ENCODE measurements at regions not wholly inside any gene's neighbourhood (a gene's known extent, or its start where the extent isn't known, plus 50 kb on each side); places are given as distances from the start of the nearest gene placed in this dataset.
A peak's percentile ranks its signal among the peaks of the same experiment; 100 is the strongest.

DNA sequence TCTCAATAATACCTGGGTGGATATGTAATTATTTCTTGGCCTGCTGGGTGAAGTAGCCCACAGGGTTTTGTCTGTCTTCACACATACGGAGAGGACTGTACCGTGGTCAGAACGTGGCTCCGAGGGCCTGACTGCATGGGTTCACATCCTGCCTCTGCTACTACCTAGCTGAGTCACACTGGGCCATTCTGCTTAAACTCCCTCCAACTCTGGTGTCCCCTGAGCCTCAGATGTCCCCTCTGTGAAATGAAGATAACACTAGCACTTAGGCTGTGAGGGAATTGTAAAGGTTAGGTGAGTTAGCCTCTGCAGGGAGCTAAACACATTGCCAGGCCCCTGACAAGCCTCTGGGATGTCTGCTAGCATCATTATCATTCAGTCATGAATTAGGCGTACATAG is 120.1 kb upstream of the NABP1 start:
- no peaks in the 10 kb centered on the region for H3K9me3 ChIP-seq (replicated peaks)
- H3K27ac ChIP-seq, result no peak overlapping the region
- no peak overlapping the region for H3K4me3 ChIP-seq
- H3K4me1 ChIP-seq, result peaks cover 2% of the 10 kb centered on the region; the same call in 1 of the 2 replicates
- no peak for DNase-seq
- H3K27me3 ChIP-seq, result peaks cover 11% of the 10 kb centered on the region; the same call in 1 of the 2 replicates
- H3K36me3 ChIP-seq, result no peaks in the 10 kb centered on the region

DNA sequence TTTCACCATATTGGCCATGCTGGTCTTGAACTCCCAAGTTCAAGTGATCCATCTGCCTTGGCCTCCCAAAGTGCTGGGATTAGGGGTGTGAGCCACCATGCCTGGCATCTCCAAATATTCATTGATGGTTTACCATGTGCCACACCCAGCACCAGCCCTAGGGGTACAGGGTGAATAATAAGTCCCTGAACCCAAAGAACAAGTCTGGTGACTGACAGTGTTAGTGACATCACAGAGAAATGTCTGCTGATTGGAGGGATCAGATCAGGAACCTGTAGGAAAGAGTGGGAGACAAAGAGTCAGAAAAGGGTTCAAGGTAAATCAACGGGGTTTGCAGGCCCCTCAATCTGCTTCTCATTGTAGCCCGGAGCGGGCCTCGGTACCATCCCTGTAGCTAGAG is 118.4 kb upstream of the NABP1 start:
- no peak overlapping the region for H3K4me3 ChIP-seq
- H3K4me1 ChIP-seq, result peaks cover 2% of the 10 kb centered on the region; the same call in 1 of the 2 replicates
- H3K27me3 ChIP-seq, result 0 out of 2 replicates have a peak, but pooled peaks cover 5% of the 10 kb centered on the region
- no peak overlapping the region for H3K27ac ChIP-seq
- H3K36me3 ChIP-seq, result no peaks in the 10 kb centered on the region
- no peak for DNase-seq
- no peaks in the 10 kb centered on the region for H3K9me3 ChIP-seq (replicated peaks)

- Histone ChIP-seq H3K9me3 (replicated peaks) (no peaks in the 10 kb centered on the region), H3K36me3 (no peaks in the 10 kb centered on the region), H3K27ac (no peak overlapping the region), H3K4me3 (no peak overlapping the region), H3K4me1 (no peaks in the 10 kb centered on the region; the same call in 1 of the 2 replicates), H3K27me3 (0 out of 2 replicates have a peak, but pooled peaks cover 6% of the 10 kb centered on the region)
- no peak for DNase-seq
Observed at GRCh38 chr2:191560411-191560980, 117.4 kb upstream of the NABP1 start.

DNA sequence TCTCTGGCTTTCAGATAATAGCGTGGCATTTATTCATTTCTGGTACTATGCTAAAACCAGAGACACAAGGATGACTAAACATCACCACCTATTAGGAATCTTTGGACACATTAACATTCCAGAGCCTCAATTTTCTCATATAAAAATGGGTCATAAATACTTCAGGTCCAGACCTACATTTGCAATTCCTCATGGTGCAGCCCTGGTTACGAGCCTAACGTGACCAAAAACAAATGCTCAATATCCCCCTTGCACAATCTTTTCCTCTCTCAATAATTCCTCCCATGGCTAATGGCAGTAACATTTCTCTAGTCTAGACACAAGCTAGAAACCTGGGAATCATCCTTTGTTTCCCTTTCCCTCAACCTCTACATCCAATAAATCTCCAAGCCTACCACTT is 112.8 kb upstream of the NABP1 start:
- Histone ChIP-seq H3K27ac (no peak overlapping the region), H3K4me3 (no peak overlapping the region), H3K9me3 (replicated peaks) (no peaks in the 10 kb centered on the region), H3K27me3 (0 out of 2 replicates have a peak, but pooled peaks cover 10% of the 10 kb centered on the region), H3K4me1 (no peaks in the 10 kb centered on the region), H3K36me3 (no peaks in the 10 kb centered on the region)
- no peak for DNase-seq

GRCh38 chr2:191565647-191566198 is 112.2 kb upstream of the NABP1 start:
- H3K4me1 ChIP-seq, result no peaks in the 10 kb centered on the region
- DNase-seq, result no peak
- H3K36me3 ChIP-seq, result no peaks in the 10 kb centered on the region
- no peak overlapping the region for H3K4me3 ChIP-seq
- H3K27ac ChIP-seq, result no peak overlapping the region
- no peaks in the 10 kb centered on the region for H3K9me3 ChIP-seq (replicated peaks)
- H3K27me3 ChIP-seq, result 0 out of 2 replicates have a peak, but pooled peaks cover 10% of the 10 kb centered on the region

DNA sequence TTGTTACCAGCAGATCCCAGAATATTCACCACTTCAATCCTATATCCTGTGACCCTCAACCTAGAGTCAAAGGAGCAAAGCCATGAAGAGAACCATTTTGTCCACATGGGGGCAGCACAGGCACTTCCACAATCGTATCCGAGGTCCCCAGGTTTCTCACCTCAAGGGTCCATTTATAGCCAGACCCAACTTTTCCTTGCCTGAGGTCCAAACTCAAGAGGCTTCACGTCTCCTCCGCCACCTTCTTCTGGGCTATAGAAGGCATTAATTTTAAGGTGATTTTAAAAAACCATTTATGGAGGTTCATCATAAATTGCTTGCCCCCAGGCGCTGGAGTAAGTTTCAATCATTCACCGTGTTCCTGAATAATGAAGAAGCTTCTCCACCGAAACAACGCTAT is 111.6 kb upstream of the NABP1 start:
- DNase-seq, result peak; percentile 89 to 97
- Histone ChIP-seq H3K4me3 (no peak overlapping the region), H3K4me1 (peaks cover 5% of the 10 kb centered on the region; the same call in 1 of the 2 replicates), H3K27me3 (0 out of 2 replicates have a peak, but pooled peaks cover 10% of the 10 kb centered on the region), H3K9me3 (replicated peaks) (no peaks in the 10 kb centered on the region), H3K27ac (no peak overlapping the region), H3K36me3 (no peaks in the 10 kb centered on the region)

- Histone ChIP-seq H3K4me3 (no peak overlapping the region), H3K27me3 (0 out of 2 replicates have a peak, but pooled peaks cover 10% of the 10 kb centered on the region), H3K4me1 (peaks cover 7% of the 10 kb centered on the region; the same call in 1 of the 2 replicates), H3K36me3 (no peaks in the 10 kb centered on the region), H3K9me3 (replicated peaks) (no peaks in the 10 kb centered on the region), H3K27ac (no peak overlapping the region)
- no peak for DNase-seq
Observed at GRCh38 chr2:191567206-191567605, 110.7 kb upstream of the NABP1 start.

DNA sequence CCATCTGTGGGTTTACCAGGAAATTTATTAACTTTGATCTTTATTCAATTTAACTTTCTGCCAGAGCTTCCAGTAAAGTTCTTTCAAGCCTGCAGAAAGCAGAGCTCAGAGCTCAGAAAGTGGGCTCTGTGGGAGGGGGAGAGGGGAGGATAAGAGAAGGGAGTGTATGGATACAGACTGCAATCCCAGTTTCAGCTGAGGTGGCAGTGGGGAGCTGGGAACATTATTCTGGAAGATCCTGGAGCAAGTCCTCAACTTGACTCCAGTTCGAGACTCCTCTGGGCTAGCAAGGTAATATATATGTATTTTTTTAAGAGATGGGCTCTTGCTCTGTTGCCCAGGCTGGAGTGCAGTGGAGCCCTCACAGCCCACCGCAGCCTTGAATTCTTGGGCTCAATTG is 108.9 kb upstream of the NABP1 start:
- Histone ChIP-seq H3K4me1 (peaks cover 7% of the 10 kb centered on the region; the same call in 1 of the 2 replicates), H3K27ac (no peak overlapping the region), H3K27me3 (0 out of 2 replicates have a peak, but pooled peaks cover 6% of the 10 kb centered on the region), H3K4me3 (no peak overlapping the region), H3K9me3 (replicated peaks) (no peaks in the 10 kb centered on the region), H3K36me3 (no peaks in the 10 kb centered on the region)
- DNase-seq, result no peak

- Histone ChIP-seq H3K27ac (no peak overlapping the region), H3K4me1 (peaks cover 7% of the 10 kb centered on the region; the same call in 1 of the 2 replicates), H3K4me3 (peak overlapping the region; percentile 40), H3K9me3 (replicated peaks) (no peaks in the 10 kb centered on the region), H3K27me3 (0 out of 2 replicates have a peak, but pooled peaks cover 2% of the 10 kb centered on the region), H3K36me3 (no peaks in the 10 kb centered on the region)
- peak; percentile 42 to 68 for DNase-seq
Observed at GRCh38 chr2:191571163-191571769, 106.7 kb upstream of the NABP1 start.

- H3K27me3 ChIP-seq, result peaks cover 2% of the 10 kb centered on the region; the same call in 1 of the 2 replicates
Observed at GRCh38 chr2:191572319-191572718, 105.6 kb upstream of the NABP1 start.

DNA sequence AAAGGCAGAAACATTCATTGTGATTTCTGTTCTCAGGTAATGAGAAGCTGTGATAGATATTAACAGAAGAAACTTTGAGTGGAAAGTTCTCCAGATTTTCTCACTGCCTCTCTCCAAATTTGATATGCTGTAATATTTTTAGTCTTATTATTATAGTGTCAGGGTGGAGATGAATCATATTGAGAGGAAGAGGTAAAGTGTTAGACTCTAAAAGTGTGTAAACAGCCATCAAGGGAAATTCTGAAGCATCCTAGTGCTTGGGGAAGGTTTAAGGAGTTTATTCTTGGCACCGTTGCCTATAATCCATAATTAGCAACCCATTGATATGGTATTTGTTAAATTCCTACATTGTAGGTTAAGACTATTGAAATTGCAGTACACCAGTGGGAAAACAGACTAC is 104.7 kb upstream of the NABP1 start:
- no peak for DNase-seq
- Histone ChIP-seq H3K27me3 (peaks cover 2% of the 10 kb centered on the region; the same call in 1 of the 2 replicates), H3K36me3 (no peaks in the 10 kb centered on the region), H3K4me1 (peaks cover 7% of the 10 kb centered on the region; the same call in 1 of the 2 replicates), H3K4me3 (no peak overlapping the region), H3K27ac (no peak overlapping the region), H3K9me3 (replicated peaks) (no peaks in the 10 kb centered on the region)

More at GRCh38 chr2:191572319-191572718, 105.6 kb upstream of the NABP1 start:
- Histone ChIP-seq H3K9me3 (replicated peaks) (no peaks in the 10 kb centered on the region), H3K27ac (no peak overlapping the region), H3K36me3 (no peaks in the 10 kb centered on the region), H3K4me3 (no peak overlapping the region), H3K4me1 (peaks cover 7% of the 10 kb centered on the region; the same call in 1 of the 2 replicates)
- no peak for DNase-seq

GRCh38 chr2:191574232-191574631 is 103.7 kb upstream of the NABP1 start:
- Histone ChIP-seq H3K4me1 (peaks cover 7% of the 10 kb centered on the region; the same call in 1 of the 2 replicates), H3K9me3 (replicated peaks) (no peaks in the 10 kb centered on the region), H3K36me3 (no peaks in the 10 kb centered on the region), H3K27ac (no peak overlapping the region), H3K27me3 (peaks cover 2% of the 10 kb centered on the region; the same call in 1 of the 2 replicates), H3K4me3 (no peak overlapping the region)
- no peak for DNase-seq

GRCh38 chr2:191577605-191578004 is 100.3 kb upstream of the NABP1 start:
- no peaks in the 10 kb centered on the region for H3K36me3 ChIP-seq
- no peak overlapping the region for H3K4me3 ChIP-seq
- no peak for DNase-seq
- H3K27me3 ChIP-seq, result peaks cover 2% of the 10 kb centered on the region; the same call in 1 of the 2 replicates
- H3K9me3 ChIP-seq (replicated peaks), result no peaks in the 10 kb centered on the region
- H3K27ac ChIP-seq, result no peak overlapping the region
- H3K4me1 ChIP-seq, result no peaks in the 10 kb centered on the region

DNA sequence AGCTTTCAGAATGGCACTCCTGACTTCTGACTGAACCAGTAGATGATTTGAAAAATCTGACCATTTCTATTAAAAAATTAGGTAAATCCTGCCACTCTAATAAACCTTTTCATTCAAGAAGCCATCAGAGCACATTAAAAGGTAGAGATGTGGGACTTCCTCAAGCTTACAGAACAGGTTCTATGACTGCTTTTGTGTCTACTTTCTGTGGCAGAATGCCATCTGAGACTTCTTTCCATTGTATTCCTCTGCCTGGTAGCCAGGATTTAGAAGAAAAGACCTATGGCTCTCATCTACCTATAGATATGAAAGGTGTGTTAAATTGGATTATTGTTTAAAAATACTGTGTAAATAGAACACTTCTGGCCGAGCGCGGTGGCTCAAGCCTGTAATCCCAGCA is 99.9 kb upstream of the NABP1 start:
- no peaks in the 10 kb centered on the region for H3K9me3 ChIP-seq (replicated peaks)

GRCh38 chr2:191580581-191580980 is 97.4 kb upstream of the NABP1 start:
- no peak for DNase-seq

More for the DNA sequence above, 99.9 kb upstream of the NABP1 start:
- Histone ChIP-seq H3K4me3 (no peak overlapping the region), H3K27me3 (peaks cover 2% of the 10 kb centered on the region; the same call in 1 of the 2 replicates), H3K4me1 (no peaks in the 10 kb centered on the region), H3K36me3 (no peaks in the 10 kb centered on the region), H3K27ac (no peak overlapping the region)
- DNase-seq, result no peak

More at GRCh38 chr2:191580581-191580980, 97.4 kb upstream of the NABP1 start:
- Histone ChIP-seq H3K27ac (no peak overlapping the region), H3K4me3 (no peak overlapping the region), H3K9me3 (replicated peaks) (no peaks in the 10 kb centered on the region), H3K36me3 (no peaks in the 10 kb centered on the region), H3K27me3 (peaks cover 2% of the 10 kb centered on the region; the same call in 1 of the 2 replicates), H3K4me1 (no peaks in the 10 kb centered on the region)
